GM23338 (cell line): ENCODE measurements at regions not wholly inside any gene's neighbourhood (a gene's known extent, or its start where the extent isn't known, plus 50 kb on each side); places are given as distances from the start of the nearest gene placed in this dataset.

Experiments
- CREB1 ChIP-seq: fragments of 250-450 bp; sonication (Bioruptor Pico); IDR thresholded peaks from 2 replicates; pipeline ENCODE4 v1.5.0; 2020; ENCODE audit warnings: low read depth, mild to moderate bottlenecking, moderate library complexity
- EZH2 ChIP-seq: fragments of 200-600 bp; sonication (generic); IDR thresholded peaks from one replicate; pipeline ENCODE4 v1.8.0; 2017; ENCODE audit warnings: antibody characterized with exemption, mild to moderate bottlenecking, low read depth; ENCODE audit not compliant: unreplicated experiment
- EZH2phosphoT487 ChIP-seq: fragments of 200-600 bp; sonication (generic); IDR thresholded peaks from one replicate; pipeline ENCODE4 v1.8.1; 2018; ENCODE audit warnings: antibody characterized with exemption; ENCODE audit not compliant: unreplicated experiment
- JUNB ChIP-seq: IDR thresholded peaks from one replicate; pipeline ENCODE4 v1.6.1; 2016; ENCODE audit warnings: antibody characterized with exemption; ENCODE audit not compliant: unreplicated experiment
- NANOG ChIP-seq: IDR thresholded peaks from 2 replicates; pipeline ENCODE4 v1.6.1; 2016; ENCODE audit warnings: antibody characterized with exemption, borderline replicate concordance
- POLR2AphosphoS5 ChIP-seq: IDR thresholded peaks from 2 replicates; pipeline ENCODE4 v1.6.1; 2016; ENCODE audit warnings: antibody characterized with exemption, low read depth
- TF ChIP-seq, protein P1 (sequence below), 2 experiments: fragments of 200-600 bp in 1 of 2; sonication (generic) in 1 of 2; conservative IDR thresholded peaks; 2 replicates each; pipeline versions ENCODE4 v1.5.1 to v1.6.1; 2016 to 2017; ENCODE audit warnings: antibody characterized with exemption in 2 of 2, low read depth in 2 of 2, mild to moderate bottlenecking in 2 of 2, moderate library complexity in 1 of 2
- TF ChIP-seq, protein P2 (sequence below): IDR thresholded peaks from one replicate; pipeline ENCODE4 v1.6.1; 2018; ENCODE audit warnings: antibody characterized with exemption; ENCODE audit not compliant: unreplicated experiment

DNA sequence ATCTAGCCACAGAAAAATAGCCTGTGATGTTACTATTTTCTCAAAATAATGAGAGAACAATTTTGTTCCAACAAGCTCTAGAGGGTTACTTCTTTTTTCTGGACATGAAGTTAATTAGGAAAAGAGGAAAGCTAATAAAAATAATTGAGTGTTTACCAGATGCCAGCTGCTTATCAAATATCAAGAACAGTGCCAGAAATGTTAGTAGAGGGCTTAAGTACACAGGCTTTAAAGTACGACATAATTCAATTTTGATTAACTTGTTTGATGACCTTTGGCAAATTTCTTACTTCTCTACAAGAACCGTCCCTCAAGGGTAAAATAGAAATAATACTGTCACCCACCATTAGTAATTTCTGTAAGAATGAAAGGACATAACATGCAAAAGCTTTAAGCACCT, 977.0 kb downstream of the FSTL5 start:
- TF ChIP-seq, protein P1, sequence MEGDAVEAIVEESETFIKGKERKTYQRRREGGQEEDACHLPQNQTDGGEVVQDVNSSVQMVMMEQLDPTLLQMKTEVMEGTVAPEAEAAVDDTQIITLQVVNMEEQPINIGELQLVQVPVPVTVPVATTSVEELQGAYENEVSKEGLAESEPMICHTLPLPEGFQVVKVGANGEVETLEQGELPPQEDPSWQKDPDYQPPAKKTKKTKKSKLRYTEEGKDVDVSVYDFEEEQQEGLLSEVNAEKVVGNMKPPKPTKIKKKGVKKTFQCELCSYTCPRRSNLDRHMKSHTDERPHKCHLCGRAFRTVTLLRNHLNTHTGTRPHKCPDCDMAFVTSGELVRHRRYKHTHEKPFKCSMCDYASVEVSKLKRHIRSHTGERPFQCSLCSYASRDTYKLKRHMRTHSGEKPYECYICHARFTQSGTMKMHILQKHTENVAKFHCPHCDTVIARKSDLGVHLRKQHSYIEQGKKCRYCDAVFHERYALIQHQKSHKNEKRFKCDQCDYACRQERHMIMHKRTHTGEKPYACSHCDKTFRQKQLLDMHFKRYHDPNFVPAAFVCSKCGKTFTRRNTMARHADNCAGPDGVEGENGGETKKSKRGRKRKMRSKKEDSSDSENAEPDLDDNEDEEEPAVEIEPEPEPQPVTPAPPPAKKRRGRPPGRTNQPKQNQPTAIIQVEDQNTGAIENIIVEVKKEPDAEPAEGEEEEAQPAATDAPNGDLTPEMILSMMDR (conservative IDR thresholded peaks at IDR 0.05; ENCODE audit: low read depth in 2 of 2) = no peak
- TF ChIP-seq NANOG (no peak), EZH2 (no peak), EZH2phosphoT487 (no peak), POLR2AphosphoS5 (no peak), JUNB (no peak), CREB1 (CRISPR knock-in tag) (no peak)
- TF ChIP-seq, protein P2, sequence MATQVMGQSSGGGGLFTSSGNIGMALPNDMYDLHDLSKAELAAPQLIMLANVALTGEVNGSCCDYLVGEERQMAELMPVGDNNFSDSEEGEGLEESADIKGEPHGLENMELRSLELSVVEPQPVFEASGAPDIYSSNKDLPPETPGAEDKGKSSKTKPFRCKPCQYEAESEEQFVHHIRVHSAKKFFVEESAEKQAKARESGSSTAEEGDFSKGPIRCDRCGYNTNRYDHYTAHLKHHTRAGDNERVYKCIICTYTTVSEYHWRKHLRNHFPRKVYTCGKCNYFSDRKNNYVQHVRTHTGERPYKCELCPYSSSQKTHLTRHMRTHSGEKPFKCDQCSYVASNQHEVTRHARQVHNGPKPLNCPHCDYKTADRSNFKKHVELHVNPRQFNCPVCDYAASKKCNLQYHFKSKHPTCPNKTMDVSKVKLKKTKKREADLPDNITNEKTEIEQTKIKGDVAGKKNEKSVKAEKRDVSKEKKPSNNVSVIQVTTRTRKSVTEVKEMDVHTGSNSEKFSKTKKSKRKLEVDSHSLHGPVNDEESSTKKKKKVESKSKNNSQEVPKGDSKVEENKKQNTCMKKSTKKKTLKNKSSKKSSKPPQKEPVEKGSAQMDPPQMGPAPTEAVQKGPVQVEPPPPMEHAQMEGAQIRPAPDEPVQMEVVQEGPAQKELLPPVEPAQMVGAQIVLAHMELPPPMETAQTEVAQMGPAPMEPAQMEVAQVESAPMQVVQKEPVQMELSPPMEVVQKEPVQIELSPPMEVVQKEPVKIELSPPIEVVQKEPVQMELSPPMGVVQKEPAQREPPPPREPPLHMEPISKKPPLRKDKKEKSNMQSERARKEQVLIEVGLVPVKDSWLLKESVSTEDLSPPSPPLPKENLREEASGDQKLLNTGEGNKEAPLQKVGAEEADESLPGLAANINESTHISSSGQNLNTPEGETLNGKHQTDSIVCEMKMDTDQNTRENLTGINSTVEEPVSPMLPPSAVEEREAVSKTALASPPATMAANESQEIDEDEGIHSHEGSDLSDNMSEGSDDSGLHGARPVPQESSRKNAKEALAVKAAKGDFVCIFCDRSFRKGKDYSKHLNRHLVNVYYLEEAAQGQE = no peak
